NB4 (cell line): ENCODE measurements at regions not wholly inside any gene's neighbourhood (a gene's known extent, or its start where the extent isn't known, plus 50 kb on each side); places are given as distances from the start of the nearest gene placed in this dataset.

Source experiments
- POLR2A ChIP-seq: IDR thresholded peaks from 2 replicates; pipeline ENCODE4 v1.6.1; 2011; ENCODE audit warnings: mild to moderate bottlenecking; ENCODE audit not compliant: insufficient read length; ENCODE audit errors: extremely low read depth
- TF ChIP-seq, protein P1 (sequence below): IDR thresholded peaks from one replicate; pipeline ENCODE4 v1.5.1; 2012; ENCODE audit warnings: low read depth, low read length

DNA sequence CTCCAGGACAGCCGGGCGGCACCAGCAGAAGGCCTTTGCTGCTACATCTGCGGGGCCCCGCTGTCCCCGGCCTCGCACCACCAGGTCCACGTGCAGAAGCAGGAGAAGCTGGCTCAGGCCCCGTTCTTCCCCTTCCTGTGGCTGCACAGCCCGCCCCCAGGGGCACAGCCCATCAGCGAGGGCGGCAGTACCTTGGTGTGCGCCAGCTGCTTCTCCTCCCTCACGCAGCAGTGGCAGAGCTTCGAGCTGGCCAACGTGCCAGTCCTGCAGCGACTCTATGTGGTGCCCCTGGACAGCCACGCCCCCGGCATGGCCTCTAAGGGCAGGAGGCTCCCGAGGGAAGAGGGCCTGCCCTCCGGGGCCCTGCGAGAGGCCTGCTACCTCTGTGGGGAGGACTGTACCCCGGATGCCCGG is 58.3 kb upstream of the CIBAR2 start:
- TF ChIP-seq POLR2A = no peak
- TF ChIP-seq, protein P1, sequence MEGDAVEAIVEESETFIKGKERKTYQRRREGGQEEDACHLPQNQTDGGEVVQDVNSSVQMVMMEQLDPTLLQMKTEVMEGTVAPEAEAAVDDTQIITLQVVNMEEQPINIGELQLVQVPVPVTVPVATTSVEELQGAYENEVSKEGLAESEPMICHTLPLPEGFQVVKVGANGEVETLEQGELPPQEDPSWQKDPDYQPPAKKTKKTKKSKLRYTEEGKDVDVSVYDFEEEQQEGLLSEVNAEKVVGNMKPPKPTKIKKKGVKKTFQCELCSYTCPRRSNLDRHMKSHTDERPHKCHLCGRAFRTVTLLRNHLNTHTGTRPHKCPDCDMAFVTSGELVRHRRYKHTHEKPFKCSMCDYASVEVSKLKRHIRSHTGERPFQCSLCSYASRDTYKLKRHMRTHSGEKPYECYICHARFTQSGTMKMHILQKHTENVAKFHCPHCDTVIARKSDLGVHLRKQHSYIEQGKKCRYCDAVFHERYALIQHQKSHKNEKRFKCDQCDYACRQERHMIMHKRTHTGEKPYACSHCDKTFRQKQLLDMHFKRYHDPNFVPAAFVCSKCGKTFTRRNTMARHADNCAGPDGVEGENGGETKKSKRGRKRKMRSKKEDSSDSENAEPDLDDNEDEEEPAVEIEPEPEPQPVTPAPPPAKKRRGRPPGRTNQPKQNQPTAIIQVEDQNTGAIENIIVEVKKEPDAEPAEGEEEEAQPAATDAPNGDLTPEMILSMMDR = no peak
